Neural progenitor cell (in vitro differentiated cells): ENCODE measurements at regions not wholly inside any gene's neighbourhood (a gene's known extent, or its start where the extent isn't known, plus 50 kb on each side); places are given as distances from the start of the nearest gene placed in this dataset.

ENCODE experiments used
- DNase-seq: peaks from one replicate; pipeline ENCODE4 v3.0.0-alpha.2; 2016; ENCODE audit warnings: low spot score
- H2AFZ ChIP-seq: fragments of 200-600 bp; sonication (generic); replicated peaks from 2 replicates; pipeline ENCODE4 v1.6.1; 2016; ENCODE audit warnings: antibody characterized with exemption
- H3F3A ChIP-seq: fragments of 200-600 bp; sonication (generic); 2 replicates; pipeline ENCODE4 v1.6.1; 2016; ENCODE audit warnings: antibody characterized with exemption, low read depth
- H3K27ac ChIP-seq: fragments of 200-600 bp; sonication (generic); 2 replicates; pipeline ENCODE4 v1.5.1; 2016; ENCODE audit warnings: mild to moderate bottlenecking
- H3K27me3 ChIP-seq: fragments of 200-600 bp; sonication (generic); 2 replicates; pipeline ENCODE4 v1.6.1; 2016; ENCODE audit warnings: mild to moderate bottlenecking, moderate library complexity
- H3K36me3 ChIP-seq: fragments of 200-600 bp; sonication (generic); 2 replicates; pipeline ENCODE4 v1.5.1; 2016
- H3K4me1 ChIP-seq: fragments of 200-600 bp; sonication (generic); 2 replicates; pipeline ENCODE4 v1.6.1; 2016; ENCODE audit warnings: mixed run types
- H3K4me2 ChIP-seq: fragments of 200-600 bp; sonication (generic); 2 replicates; pipeline ENCODE4 v1.6.1; 2016
- H3K4me3 ChIP-seq: fragments of 200-600 bp; sonication (generic); 2 replicates; pipeline ENCODE4 v1.5.1; 2016
- H3K79me2 ChIP-seq: fragments of 200-600 bp; sonication (generic); 2 replicates; pipeline ENCODE4 v1.6.1; 2016; ENCODE audit warnings: low read depth
- H3K9ac ChIP-seq: fragments of 200-600 bp; sonication (generic); 2 replicates; pipeline ENCODE4 v1.6.1; 2016
- H3K9me3 ChIP-seq: fragments of 200-600 bp; sonication (generic); 2 replicates; pipeline ENCODE4 v1.5.1; 2016; ENCODE audit warnings: low read depth
- H4K20me1 ChIP-seq: fragments of 200-600 bp; sonication (generic); 2 replicates; pipeline ENCODE4 v1.6.1; 2016; ENCODE audit warnings: low read depth
- H3K27ac Mint-ChIP-seq: 3 replicates; pipeline ENCODE4 v1.8.0; 2021; ENCODE audit warnings: mixed read lengths
- H3K27me3 Mint-ChIP-seq: 2 replicates; pipeline ENCODE4 v1.8.0; 2022; ENCODE audit warnings: low read depth, mild to moderate bottlenecking, inconsistent platforms, moderate library complexity, mixed read lengths; ENCODE audit not compliant: insufficient read depth
- H3K36me3 Mint-ChIP-seq: 3 replicates; pipeline ENCODE4 v1.8.0; 2021; ENCODE audit warnings: mixed read lengths
- H3K4me1 Mint-ChIP-seq: 3 replicates; pipeline ENCODE4 v1.8.0; 2021; ENCODE audit warnings: mixed read lengths
- H3K4me3 Mint-ChIP-seq: 3 replicates; pipeline ENCODE4 v1.8.0; 2021; ENCODE audit warnings: mild to moderate bottlenecking, moderate library complexity, mixed read lengths
- H3K9me3 Mint-ChIP-seq: 3 replicates; pipeline ENCODE4 v1.8.0; 2020; ENCODE audit warnings: mixed read lengths
- CTCF ChIP-seq: fragments of 200-600 bp; sonication (generic); IDR thresholded peaks from 2 replicates; pipeline ENCODE4 v1.5.1; 2017; ENCODE audit warnings: antibody characterized with exemption, mild to moderate bottlenecking
- EZH2 ChIP-seq: fragments of 200-600 bp; sonication (generic); IDR thresholded peaks from 2 replicates; pipeline ENCODE4 v1.6.1; 2017; ENCODE audit warnings: antibody characterized with exemption, mild to moderate bottlenecking, moderate library complexity
- EZH2phosphoT487 ChIP-seq: fragments of 200-600 bp; sonication (generic); IDR thresholded peaks from 2 replicates; pipeline ENCODE4 v1.6.1; 2017; ENCODE audit warnings: antibody characterized with exemption

- no peaks in the 10 kb centered on the region for H3K36me3 Mint-ChIP-seq
- Histone ChIP-seq H4K20me1 (no peaks in the 10 kb centered on the region), H3K27me3 (no peaks in the 10 kb centered on the region), H3K36me3 (no peaks in the 10 kb centered on the region), H3F3A (peaks cover 18% of the 10 kb centered on the region), H2AFZ (peak overlapping the region; percentile 6), H3K4me3 (no peak overlapping the region), H3K4me2 (peak overlapping the region; percentile 9), H3K9me3 (no peaks in the 10 kb centered on the region), H3K9ac (no peak overlapping the region), H3K79me2 (no peaks in the 10 kb centered on the region), H3K4me1 (peaks cover 52% of the 10 kb centered on the region), H3K27ac (no peak overlapping the region)
- TF ChIP-seq EZH2 (no peak), CTCF (no peak), EZH2phosphoT487 (no peak)
- peak; percentile 48 for DNase-seq
- peaks cover 60% of the 10 kb centered on the region for H3K4me1 Mint-ChIP-seq
- H3K27ac Mint-ChIP-seq: no peak overlapping the region
- no peaks in the 10 kb centered on the region for H3K9me3 Mint-ChIP-seq
- no peak overlapping the region for H3K4me3 Mint-ChIP-seq
- no peaks in the 10 kb centered on the region for H3K27me3 Mint-ChIP-seq
These were observed 396.1 kb downstream of the SOX9 start for GRCh38 chr17:72516772-72517399.

DNA sequence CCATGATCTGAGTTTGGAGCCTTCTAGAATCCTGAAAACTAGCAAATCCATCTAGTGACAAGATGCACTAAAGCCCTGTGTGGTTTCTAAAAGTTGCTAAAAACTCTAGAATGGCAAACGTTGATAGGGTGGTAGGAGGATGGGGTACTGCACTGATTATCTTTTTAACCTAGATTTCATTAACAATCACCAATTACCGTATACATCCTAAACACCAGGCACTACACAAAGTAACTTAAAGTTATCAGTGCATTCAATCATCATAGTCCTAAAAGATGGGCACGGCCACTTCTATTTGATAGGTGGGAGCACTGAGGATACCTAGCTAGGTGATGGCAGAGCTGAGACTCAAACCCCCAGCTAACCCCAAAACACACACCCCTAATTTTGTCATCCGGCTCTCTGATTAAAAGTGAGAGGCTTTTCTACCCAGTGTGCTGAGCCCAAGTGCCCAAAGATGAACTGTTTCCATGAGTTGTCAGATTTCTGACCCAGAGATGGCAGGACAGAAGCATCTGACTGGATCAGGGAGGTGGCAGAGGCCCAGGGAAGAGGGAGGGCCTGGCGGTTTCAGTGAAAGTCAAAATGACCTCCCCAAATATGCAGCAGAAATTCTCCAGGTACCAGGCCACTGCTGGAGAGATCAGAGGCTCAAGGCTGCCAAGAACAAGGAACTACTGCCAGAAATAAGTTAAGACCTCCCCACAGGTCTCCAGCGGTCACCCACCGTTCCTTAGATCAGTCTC lies 396.8 kb downstream of the SOX9 start:
- no peaks in the 10 kb centered on the region for H3K9me3 ChIP-seq
- H3K4me1 ChIP-seq: peaks cover 50% of the 10 kb centered on the region
- DNase-seq: no peak
- Mint-ChIP-seq H3K4me3 (no peak overlapping the region), H3K36me3 (no peaks in the 10 kb centered on the region), H3K4me1 (peaks cover 59% of the 10 kb centered on the region), H3K27ac (peak overlapping the region; percentile 90), H3K27me3 (no peaks in the 10 kb centered on the region), H3K9me3 (no peaks in the 10 kb centered on the region)
- TF ChIP-seq EZH2: no peak
- no peak for TF ChIP-seq EZH2phosphoT487
- no peak for TF ChIP-seq CTCF
- no peaks in the 10 kb centered on the region for H4K20me1 ChIP-seq
- peak overlapping the region; percentile 8 for H2AFZ ChIP-seq
- no peaks in the 10 kb centered on the region for H3K79me2 ChIP-seq
- no peaks in the 10 kb centered on the region for H3K36me3 ChIP-seq
- no peak overlapping the region for H3K4me3 ChIP-seq
- H3F3A ChIP-seq: peaks cover 18% of the 10 kb centered on the region
- no peak overlapping the region for H3K27ac ChIP-seq
- H3K4me2 ChIP-seq: peak overlapping the region; percentile 9
- no peak overlapping the region for H3K9ac ChIP-seq
- H3K27me3 ChIP-seq: no peaks in the 10 kb centered on the region

- Histone ChIP-seq H3K79me2 (no peaks in the 10 kb centered on the region), H3K9ac (no peak overlapping the region), H3K4me1 (peaks cover 50% of the 10 kb centered on the region), H3K27me3 (no peaks in the 10 kb centered on the region), H2AFZ (peak overlapping the region; percentile 8), H3K4me2 (no peak overlapping the region), H4K20me1 (no peaks in the 10 kb centered on the region), H3K9me3 (no peaks in the 10 kb centered on the region), H3K27ac (no peak overlapping the region), H3F3A (peaks cover 18% of the 10 kb centered on the region), H3K36me3 (no peaks in the 10 kb centered on the region), H3K4me3 (no peak overlapping the region)
- DNase-seq: no peak
- no peak overlapping the region for H3K4me3 Mint-ChIP-seq
- no peaks in the 10 kb centered on the region for H3K36me3 Mint-ChIP-seq
- H3K9me3 Mint-ChIP-seq: no peaks in the 10 kb centered on the region
- H3K27ac Mint-ChIP-seq: peak overlapping the region; percentile 90
- no peaks in the 10 kb centered on the region for H3K27me3 Mint-ChIP-seq
- TF ChIP-seq EZH2 (no peak), EZH2phosphoT487 (no peak), CTCF (no peak)
- H3K4me1 Mint-ChIP-seq: peaks cover 58% of the 10 kb centered on the region
These were observed 397.4 kb downstream of the SOX9 start for GRCh38 chr17:72518159-72518732.
